ENCODE measurements at regions not wholly inside any gene's neighbourhood (a gene's known extent, or its start where the extent isn't known, plus 50 kb on each side); places are given as distances from the start of the nearest gene placed in this dataset.

- Histone ChIP-seq H3K4me1 (no peaks in the 10 kb centered on the region), H3K4me3 (no peak overlapping the region), H3K9me3 (no peaks in the 10 kb centered on the region), H3K27ac (no peak overlapping the region), H3K4me2 (no peak overlapping the region)
- 7% methylated on average over 7 of the region's 7 CpGs for WGBS (ENCODE audit: missing lambda C conversion rate)
- FAIRE-seq (no peak), DNase-seq (ENCODE audit: low read depth in 1 of 2, low spot score in 1 of 2) (no peak), ATAC-seq (no peak)
- TF ChIP-seq, protein P1, sequence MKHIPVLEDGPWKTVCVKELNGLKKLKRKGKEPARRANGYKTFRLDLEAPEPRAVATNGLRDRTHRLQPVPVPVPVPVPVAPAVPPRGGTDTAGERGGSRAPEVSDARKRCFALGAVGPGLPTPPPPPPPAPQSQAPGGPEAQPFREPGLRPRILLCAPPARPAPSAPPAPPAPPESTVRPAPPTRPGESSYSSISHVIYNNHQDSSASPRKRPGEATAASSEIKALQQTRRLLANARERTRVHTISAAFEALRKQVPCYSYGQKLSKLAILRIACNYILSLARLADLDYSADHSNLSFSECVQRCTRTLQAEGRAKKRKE (CRISPR knock-in tag; IDR thresholded peaks at IDR 0.05; ENCODE audit: low read depth) = no peak
- no peak for TF ChIP-seq HOXB5 (CRISPR knock-in tag; IDR thresholded peaks at IDR 0.05)
- no peak for TF ChIP-seq MAX (IDR thresholded peaks at IDR 0.05)
- TF ChIP-seq RFX5 (IDR thresholded peaks at IDR 0.05) = no peak
- no peak for TF ChIP-seq POLR2A (IDR thresholded peaks at IDR 0.05; ENCODE audit: low read length)
- TF ChIP-seq HMGXB4 (CRISPR knock-in tag; IDR thresholded peaks at IDR 0.05; ENCODE audit: borderline replicate concordance) = no peak
- no peak for TF ChIP-seq EHF (CRISPR knock-in tag; IDR thresholded peaks at IDR 0.05)
- TF ChIP-seq NR3C1 (IDR thresholded peaks at IDR 0.05) = no peak
- no peak for TF ChIP-seq ESRRA (IDR thresholded peaks at IDR 0.05; ENCODE audit: borderline replicate concordance, low read length)
- no peak for TF ChIP-seq FOSL2 (IDR thresholded peaks at IDR 0.05)
- TF ChIP-seq FOSL2 (CRISPR knock-in tag; IDR thresholded peaks at IDR 0.05) = no peak
- TF ChIP-seq E2F6 (IDR thresholded peaks at IDR 0.05; ENCODE audit: borderline replicate concordance, low read depth) = no peak
- TF ChIP-seq FOXS1 (CRISPR knock-in tag; IDR thresholded peaks at IDR 0.05) = no peak
- TF ChIP-seq USF2 (IDR thresholded peaks at IDR 0.05) = no peak
- POLR2A ChIA-PET = no interaction called here
- CTCF ChIA-PET = no interaction called here
Observed at GRCh38 chr12:108065069-108065468, 64.0 kb upstream of the WSCD2 start.

DNA sequence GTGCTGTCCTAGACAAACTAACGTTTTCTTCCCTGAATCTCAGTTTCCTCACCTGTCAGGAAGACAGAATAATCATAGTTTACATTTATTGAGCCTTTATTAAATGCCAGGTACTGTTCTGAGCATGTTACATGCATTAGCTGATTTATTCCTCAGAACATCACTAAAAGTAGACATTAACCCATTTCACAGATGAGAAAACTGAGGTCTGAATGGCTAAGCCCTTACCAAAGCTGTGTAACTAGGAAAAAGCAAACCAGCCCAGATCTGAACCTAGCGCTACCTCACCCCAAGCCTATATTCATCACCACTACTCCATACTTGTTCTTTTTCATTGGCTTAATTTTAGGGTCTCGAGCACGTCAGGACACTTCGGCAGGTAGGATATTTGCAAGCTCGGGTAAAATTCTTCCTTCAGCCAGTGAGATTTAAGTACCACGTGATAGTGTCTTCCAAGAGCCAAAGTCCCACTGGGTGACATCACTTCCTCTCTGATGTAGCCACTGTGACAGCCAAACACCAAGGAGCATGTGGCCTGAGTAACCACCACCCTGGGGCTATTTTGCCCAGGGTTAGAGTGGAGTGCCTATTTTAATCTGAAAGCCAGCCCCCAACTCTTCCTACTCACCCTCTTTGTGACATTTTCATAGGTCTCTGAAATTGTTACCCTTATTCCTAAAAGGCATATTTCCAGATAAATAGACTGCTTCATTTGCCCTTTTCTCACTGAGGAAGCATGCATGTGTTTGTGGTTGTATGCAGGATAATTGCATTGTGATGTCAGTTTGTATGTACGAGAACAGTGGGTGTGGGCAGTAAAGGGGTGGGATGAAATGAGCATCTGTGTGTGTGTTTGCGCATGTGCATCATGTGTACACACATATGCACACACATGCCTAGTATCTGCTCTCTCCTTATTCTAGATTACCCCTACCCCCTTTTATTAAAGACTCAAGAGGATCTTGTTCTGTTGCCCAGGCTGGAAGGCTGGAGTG is 62.2 kb upstream of the WSCD2 start:
- no peak overlapping the region for H3K4me3 ChIP-seq
- WGBS (ENCODE audit: missing lambda C conversion rate) = 20% methylated on average over 9 of the region's 9 CpGs
- no peaks in the 10 kb centered on the region for H3K4me1 ChIP-seq
- H3K9me3 ChIP-seq = no peaks in the 10 kb centered on the region
- DNase-seq (ENCODE audit: low read depth in 1 of 2, low spot score in 1 of 2) (peak in 1 of 2 experiments; percentile 29), FAIRE-seq (no peak), ATAC-seq (peak in 1 of 2 experiments; percentile 50; a peak in 1 of 6 replicates)
- H3K4me2 ChIP-seq = no peak overlapping the region
- H3K27ac ChIP-seq = no peak overlapping the region
- CTCF ChIA-PET = no interaction called here
- TF ChIP-seq RCOR1 (IDR thresholded peaks at IDR 0.05; ENCODE audit: low read depth, low read length) (no peak), POLR2A (IDR thresholded peaks at IDR 0.05; ENCODE audit: low read length) (no peak), ZNF302 (CRISPR knock-in tag; IDR thresholded peaks at IDR 0.05) (no peak), ZSCAN20 (CRISPR knock-in tag; IDR thresholded peaks at IDR 0.05) (no peak), USF2 (IDR thresholded peaks at IDR 0.05) (0 out of 2 replicates have a peak, but pooled peaks have one; percentile 18)
- POLR2A ChIA-PET = interaction anchor here (0.6 kb wide), 1 partner anchor 18 kb away, joined by 3 read pairs; no protein-coding TSS in a partner anchor

All from A549 (cell line).